ENCODE measurements at regions not wholly inside any gene's neighbourhood (a gene's known extent, or its start where the extent isn't known, plus 50 kb on each side); places are given as distances from the start of the nearest gene placed in this dataset.

- TF ChIP-seq YY1 (IDR thresholded peaks at IDR 0.05; ENCODE audit: low read depth) (no peak), EGR1 (IDR thresholded peaks at IDR 0.05) (no peak), CEBPB (IDR thresholded peaks at IDR 0.05) (no peak), RAD21 (IDR thresholded peaks at IDR 0.05; ENCODE audit: low read depth) (no peak), CREB1 (IDR thresholded peaks at IDR 0.05; ENCODE audit: low read depth) (no peak), NFIC (IDR thresholded peaks at IDR 0.05) (no peak), EP300 (IDR thresholded peaks at IDR 0.05; ENCODE audit: borderline replicate concordance) (no peak), FOXM1 (IDR thresholded peaks at IDR 0.05; ENCODE audit: borderline replicate concordance, low read depth) (no peak)
Measured at GRCh38 chr4:111506706-111507105, 638.5 kb upstream of the FAM241A start.

GRCh38 chr4:111510535-111510934, 634.7 kb upstream of the FAM241A start:
- TF ChIP-seq FOXM1 (IDR thresholded peaks at IDR 0.05; ENCODE audit: borderline replicate concordance, low read depth): no peak
- TF ChIP-seq EGR1 (IDR thresholded peaks at IDR 0.05): no peak
- no peak for TF ChIP-seq REST (IDR thresholded peaks at IDR 0.05; ENCODE audit: low read depth)
- no peak for TF ChIP-seq CEBPB (IDR thresholded peaks at IDR 0.05)
- no peak for TF ChIP-seq USF1 (IDR thresholded peaks at IDR 0.05)
- no peak for TF ChIP-seq TEAD4 (IDR thresholded peaks at IDR 0.05)
- TF ChIP-seq TCF12 (IDR thresholded peaks at IDR 0.05; ENCODE audit: low read depth): no peak
- TF ChIP-seq RAD21 (IDR thresholded peaks at IDR 0.05; ENCODE audit: low read depth): no peak
- no peak for TF ChIP-seq EP300 (IDR thresholded peaks at IDR 0.05; ENCODE audit: borderline replicate concordance)
- no peak for TF ChIP-seq YY1 (IDR thresholded peaks at IDR 0.05; ENCODE audit: low read depth)
- no peak for TF ChIP-seq NFIC (IDR thresholded peaks at IDR 0.05)
- no peak for TF ChIP-seq MAX (IDR thresholded peaks at IDR 0.05)
- TF ChIP-seq TAF1 (IDR thresholded peaks at IDR 0.05; ENCODE audit: low read depth): no peak
- no peak for TF ChIP-seq ZBTB7A (IDR thresholded peaks at IDR 0.05; ENCODE audit: low read depth)

- TF ChIP-seq CREB1 (IDR thresholded peaks at IDR 0.05; ENCODE audit: low read depth) (no peak), EGR1 (IDR thresholded peaks at IDR 0.05) (no peak), MAX (IDR thresholded peaks at IDR 0.05) (no peak), FOXM1 (IDR thresholded peaks at IDR 0.05; ENCODE audit: borderline replicate concordance, low read depth) (no peak), USF1 (IDR thresholded peaks at IDR 0.05) (no peak), EP300 (IDR thresholded peaks at IDR 0.05; ENCODE audit: borderline replicate concordance) (no peak), TAF1 (IDR thresholded peaks at IDR 0.05; ENCODE audit: low read depth) (no peak), RAD21 (IDR thresholded peaks at IDR 0.05; ENCODE audit: low read depth) (no peak), TCF12 (IDR thresholded peaks at IDR 0.05; ENCODE audit: low read depth) (no peak), NFIC (IDR thresholded peaks at IDR 0.05) (no peak), REST (IDR thresholded peaks at IDR 0.05; ENCODE audit: low read depth) (no peak), CEBPB (IDR thresholded peaks at IDR 0.05) (no peak), YY1 (IDR thresholded peaks at IDR 0.05; ENCODE audit: low read depth) (no peak), TEAD4 (IDR thresholded peaks at IDR 0.05) (no peak), ZBTB7A (IDR thresholded peaks at IDR 0.05; ENCODE audit: low read depth) (no peak)
Measured at GRCh38 chr4:111512081-111512783, 633.0 kb upstream of the FAM241A start.

GRCh38 chr4:111519683-111520082, 625.6 kb upstream of the FAM241A start:
- TF ChIP-seq YY1 (IDR thresholded peaks at IDR 0.05; ENCODE audit: low read depth): no peak
- TF ChIP-seq CEBPB (IDR thresholded peaks at IDR 0.05): no peak
- no peak for TF ChIP-seq EGR1 (IDR thresholded peaks at IDR 0.05)
- no peak for TF ChIP-seq EP300 (IDR thresholded peaks at IDR 0.05; ENCODE audit: borderline replicate concordance)
- TF ChIP-seq REST (IDR thresholded peaks at IDR 0.05; ENCODE audit: low read depth): no peak
- no peak for TF ChIP-seq FOXM1 (IDR thresholded peaks at IDR 0.05; ENCODE audit: borderline replicate concordance, low read depth)
- no peak for TF ChIP-seq CREB1 (IDR thresholded peaks at IDR 0.05; ENCODE audit: low read depth)
- no peak for TF ChIP-seq TEAD4 (IDR thresholded peaks at IDR 0.05)
- TF ChIP-seq TAF1 (IDR thresholded peaks at IDR 0.05; ENCODE audit: low read depth): no peak

Measured in Ishikawa (cell line).